ENCODE measurements at regions not wholly inside any gene's neighbourhood (a gene's known extent, or its start where the extent isn't known, plus 50 kb on each side); places are given as distances from the start of the nearest gene placed in this dataset.

DNA sequence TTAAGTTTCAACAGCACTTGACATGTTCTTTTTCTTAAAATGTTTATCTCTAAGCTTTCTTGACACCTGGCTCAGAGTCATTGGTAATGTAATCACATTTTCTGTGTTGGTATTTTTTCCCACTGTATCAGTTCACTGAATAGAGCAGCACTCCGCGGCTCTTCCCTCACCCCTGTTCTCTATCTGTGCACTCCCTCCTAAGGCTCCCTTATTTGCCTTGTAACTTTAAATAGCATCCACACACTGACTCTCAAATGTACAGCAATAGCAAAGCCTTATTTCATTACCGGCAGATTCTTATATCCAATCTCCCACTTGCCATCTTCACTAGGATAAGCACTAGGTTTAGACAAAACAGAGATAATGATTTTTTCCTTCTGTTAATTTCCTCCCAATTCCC, 935.5 kb upstream of the SLC10A2 start:
- no peaks in the 10 kb centered on the region for H3K9me3 ChIP-seq (ENCODE audit: severe bottlenecking)
- H3K36me3 ChIP-seq: no peaks in the 10 kb centered on the region
- no peak for DNase-seq
- no peaks in the 10 kb centered on the region for H3K27me3 ChIP-seq (ENCODE audit: insufficient read depth, low read depth, severe bottlenecking)
- no peak overlapping the region for H3K27ac ChIP-seq
- no peak overlapping the region for H3K4me3 ChIP-seq (ENCODE audit: low read depth, low read length)
- TF ChIP-seq, protein P1, sequence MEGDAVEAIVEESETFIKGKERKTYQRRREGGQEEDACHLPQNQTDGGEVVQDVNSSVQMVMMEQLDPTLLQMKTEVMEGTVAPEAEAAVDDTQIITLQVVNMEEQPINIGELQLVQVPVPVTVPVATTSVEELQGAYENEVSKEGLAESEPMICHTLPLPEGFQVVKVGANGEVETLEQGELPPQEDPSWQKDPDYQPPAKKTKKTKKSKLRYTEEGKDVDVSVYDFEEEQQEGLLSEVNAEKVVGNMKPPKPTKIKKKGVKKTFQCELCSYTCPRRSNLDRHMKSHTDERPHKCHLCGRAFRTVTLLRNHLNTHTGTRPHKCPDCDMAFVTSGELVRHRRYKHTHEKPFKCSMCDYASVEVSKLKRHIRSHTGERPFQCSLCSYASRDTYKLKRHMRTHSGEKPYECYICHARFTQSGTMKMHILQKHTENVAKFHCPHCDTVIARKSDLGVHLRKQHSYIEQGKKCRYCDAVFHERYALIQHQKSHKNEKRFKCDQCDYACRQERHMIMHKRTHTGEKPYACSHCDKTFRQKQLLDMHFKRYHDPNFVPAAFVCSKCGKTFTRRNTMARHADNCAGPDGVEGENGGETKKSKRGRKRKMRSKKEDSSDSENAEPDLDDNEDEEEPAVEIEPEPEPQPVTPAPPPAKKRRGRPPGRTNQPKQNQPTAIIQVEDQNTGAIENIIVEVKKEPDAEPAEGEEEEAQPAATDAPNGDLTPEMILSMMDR (IDR thresholded peaks at IDR 0.05; ENCODE audit: low read depth, low read length): no peak

DNA sequence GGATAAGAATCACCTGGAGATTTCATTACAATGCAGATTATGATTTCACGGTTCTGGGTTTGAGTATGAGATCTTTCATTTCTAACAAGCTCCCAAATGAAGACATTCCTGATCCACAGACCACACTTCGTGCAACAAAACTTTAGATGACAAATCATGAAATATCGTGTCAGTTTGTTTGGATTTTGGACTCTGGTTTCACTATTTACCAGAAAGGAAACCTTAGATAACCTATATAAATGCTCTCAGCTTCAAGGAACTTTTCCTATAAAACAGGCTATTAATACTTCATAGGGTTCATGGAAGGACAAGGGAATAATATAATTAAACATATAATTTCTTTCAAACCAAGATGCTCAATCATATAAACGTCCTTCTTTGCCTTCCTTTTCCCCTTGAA, 930.5 kb upstream of the SLC10A2 start:
- H3K27me3 ChIP-seq (ENCODE audit: insufficient read depth, low read depth, severe bottlenecking): no peaks in the 10 kb centered on the region
- no peak overlapping the region for H3K27ac ChIP-seq
- no peaks in the 10 kb centered on the region for H3K9me3 ChIP-seq (ENCODE audit: severe bottlenecking)
- TF ChIP-seq, protein P1 (IDR thresholded peaks at IDR 0.05; ENCODE audit: low read depth, low read length): no peak
- H3K36me3 ChIP-seq: no peaks in the 10 kb centered on the region
- no peak for DNase-seq
- no peak overlapping the region for H3K4me3 ChIP-seq (ENCODE audit: low read depth, low read length)

DNA sequence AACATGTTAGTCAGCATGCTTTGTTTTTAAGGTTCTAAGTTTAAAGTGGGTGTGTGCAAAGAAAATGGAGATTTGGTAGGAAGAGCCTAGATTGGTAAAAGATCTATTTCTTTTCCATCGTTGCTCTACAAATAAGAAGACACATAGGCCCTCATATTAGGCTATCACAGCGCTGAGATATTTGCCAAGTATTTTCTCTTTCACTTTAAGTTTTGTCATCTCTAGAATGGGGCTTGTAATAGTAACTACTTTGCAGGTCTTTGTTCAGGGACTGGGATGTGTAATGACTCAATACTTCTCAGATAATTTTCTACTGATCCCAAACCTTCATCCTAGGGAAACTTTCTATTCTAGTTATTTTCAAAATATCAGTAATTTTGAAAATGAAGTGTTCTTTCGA, 917.7 kb upstream of the SLC10A2 start:
- Histone ChIP-seq H3K27ac (no peak overlapping the region), H3K36me3 (no peaks in the 10 kb centered on the region), H3K27me3 (ENCODE audit: insufficient read depth, low read depth, severe bottlenecking) (no peaks in the 10 kb centered on the region), H3K9me3 (ENCODE audit: severe bottlenecking) (no peaks in the 10 kb centered on the region), H3K4me3 (ENCODE audit: low read depth, low read length) (no peak overlapping the region)
- no peak for DNase-seq
- TF ChIP-seq, protein P1 (IDR thresholded peaks at IDR 0.05; ENCODE audit: low read depth, low read length): no peak

DNA sequence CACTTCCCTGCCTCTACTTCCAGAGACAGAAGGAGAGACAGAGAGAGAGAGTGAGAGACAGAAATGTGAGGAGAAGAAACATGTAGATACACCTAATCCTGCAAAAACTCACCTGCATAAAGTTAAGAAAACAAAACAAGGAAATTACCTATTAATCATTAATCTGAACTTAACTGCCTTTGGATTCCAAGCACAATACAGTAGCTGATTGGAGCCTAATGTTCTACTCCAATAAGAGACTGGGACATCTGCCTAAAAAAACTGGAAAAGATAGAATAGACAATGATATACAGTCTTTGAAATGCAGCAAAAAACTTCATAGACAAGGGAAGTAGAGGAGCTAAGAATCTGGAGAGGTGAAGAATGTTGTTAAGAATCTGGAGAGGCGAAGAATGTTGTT, 910.2 kb upstream of the SLC10A2 start:
- no peak overlapping the region for H3K4me3 ChIP-seq (ENCODE audit: low read depth, low read length)
- TF ChIP-seq, protein P1 (IDR thresholded peaks at IDR 0.05; ENCODE audit: low read depth, low read length): no peak
- H3K36me3 ChIP-seq: no peaks in the 10 kb centered on the region
- no peaks in the 10 kb centered on the region for H3K9me3 ChIP-seq (ENCODE audit: severe bottlenecking)
- no peak overlapping the region for H3K27ac ChIP-seq
- H3K27me3 ChIP-seq (ENCODE audit: insufficient read depth, low read depth, severe bottlenecking): no peaks in the 10 kb centered on the region
- DNase-seq: no peak

DNA sequence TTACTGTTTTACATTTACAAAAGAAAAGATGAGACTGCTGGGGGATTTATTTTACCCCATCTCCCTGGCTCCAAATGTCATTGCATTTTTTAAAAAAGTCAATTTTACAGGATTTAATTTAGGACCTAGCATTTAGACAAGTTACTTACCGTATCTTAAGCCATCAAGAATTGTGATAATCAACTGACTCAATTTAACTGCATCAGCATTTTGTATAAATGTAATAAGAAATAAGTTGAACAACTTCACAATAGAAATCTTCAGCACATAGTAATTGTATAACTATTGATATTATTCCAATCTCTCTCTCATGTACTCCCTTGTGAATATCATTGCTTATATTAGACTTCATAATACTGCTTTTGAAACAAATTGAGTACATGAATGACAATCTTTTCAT, 907.5 kb upstream of the SLC10A2 start:
- TF ChIP-seq, protein P1 (IDR thresholded peaks at IDR 0.05; ENCODE audit: low read depth, low read length): no peak
- Histone ChIP-seq H3K9me3 (ENCODE audit: severe bottlenecking) (no peaks in the 10 kb centered on the region), H3K36me3 (no peaks in the 10 kb centered on the region), H3K27ac (no peak overlapping the region), H3K4me3 (ENCODE audit: low read depth, low read length) (no peak overlapping the region), H3K27me3 (ENCODE audit: insufficient read depth, low read depth, severe bottlenecking) (no peaks in the 10 kb centered on the region)
- no peak for DNase-seq

DNA sequence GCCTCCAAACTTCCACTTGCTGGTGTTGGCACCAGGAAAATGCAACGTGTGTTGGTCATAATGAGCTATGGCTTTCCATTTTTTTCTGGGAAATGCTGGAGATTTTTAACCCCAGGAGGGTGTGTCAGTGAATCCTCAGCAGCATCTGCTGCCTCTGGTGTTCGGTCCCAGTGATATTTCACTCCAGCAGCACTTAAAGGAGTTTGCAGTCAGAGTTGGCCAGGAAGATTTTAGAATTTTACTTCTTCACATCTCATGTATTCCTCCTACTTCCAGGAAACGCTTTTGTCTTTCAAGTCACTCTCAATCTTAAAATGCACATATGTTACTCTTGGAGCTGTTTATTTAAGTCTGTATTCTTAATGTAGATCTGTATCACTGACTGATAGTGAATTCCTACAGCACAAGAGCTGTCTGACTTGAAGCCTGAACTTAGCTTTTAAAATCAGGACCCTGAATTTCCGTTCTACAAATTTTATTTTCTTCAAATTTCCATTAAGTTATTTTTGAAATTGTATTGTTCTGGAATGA, 903.4 kb upstream of the SLC10A2 start:
- TF ChIP-seq, protein P1 (IDR thresholded peaks at IDR 0.05; ENCODE audit: low read depth, low read length): no peak
- Histone ChIP-seq H3K27me3 (ENCODE audit: insufficient read depth, low read depth, severe bottlenecking) (no peaks in the 10 kb centered on the region), H3K36me3 (no peaks in the 10 kb centered on the region), H3K9me3 (ENCODE audit: severe bottlenecking) (no peaks in the 10 kb centered on the region), H3K4me3 (ENCODE audit: low read depth, low read length) (no peak overlapping the region), H3K27ac (no peak overlapping the region)
- no peak for DNase-seq
